Osteoblast (primary cell): ENCODE measurements at regions not wholly inside any gene's neighbourhood (a gene's known extent, or its start where the extent isn't known, plus 50 kb on each side); places are given as distances from the start of the nearest gene placed in this dataset.

ENCODE experiments used
- DNase-seq: peaks from one replicate; pipeline ENCODE4 v3.0.0; 2011; ENCODE audit warnings: low spot score, mixed read lengths; ENCODE audit not compliant: insufficient read length; ENCODE audit errors: missing footprints
- H2AFZ ChIP-seq: 2 replicates; pipeline ENCODE4 v1.6.0; 2011; ENCODE audit warnings: mild to moderate bottlenecking, low read length
- H3K27ac ChIP-seq: 2 replicates; pipeline ENCODE4 v1.5.1; 2011; ENCODE audit warnings: mild to moderate bottlenecking, low read depth, low read length, moderate library complexity
- H3K27me3 ChIP-seq: 2 replicates; pipeline ENCODE4 v1.6.0; 2012; ENCODE audit warnings: mild to moderate bottlenecking, control low read depth, inconsistent platforms, low read length, moderate library complexity; ENCODE audit not compliant: insufficient read depth
- H3K36me3 ChIP-seq: 2 replicates; pipeline ENCODE4 v1.5.1; 2011; ENCODE audit warnings: mild to moderate bottlenecking, low read length, control low read depth, moderate library complexity; ENCODE audit not compliant: insufficient read depth
- H3K4me1 ChIP-seq: 2 replicates; pipeline ENCODE4 v1.5.1; 2011; ENCODE audit warnings: mild to moderate bottlenecking, low read length, control low read depth, moderate library complexity; ENCODE audit not compliant: insufficient read depth
- H3K4me2 ChIP-seq: 2 replicates; pipeline ENCODE4 v1.6.0; 2011; ENCODE audit warnings: mild to moderate bottlenecking, low read length; ENCODE audit not compliant: insufficient read depth
- H3K4me3 ChIP-seq: fragments of 200-600 bp; sonication (generic); 3 replicates; pipeline ENCODE4 v1.5.1; 2012; ENCODE audit warnings: mild to moderate bottlenecking, low read length, inconsistent platforms; ENCODE audit not compliant: insufficient read depth
- H3K79me2 ChIP-seq: 2 replicates; pipeline ENCODE4 v1.6.0; 2012; ENCODE audit warnings: mild to moderate bottlenecking, low read length, control low read depth, inconsistent platforms; ENCODE audit not compliant: insufficient read depth
- H3K9me3 ChIP-seq: 2 replicates; pipeline ENCODE4 v1.5.1; 2011; ENCODE audit warnings: low read depth, low read length, control low read depth
- H4K20me1 ChIP-seq: 2 replicates; pipeline ENCODE4 v1.6.0; 2012; ENCODE audit warnings: mild to moderate bottlenecking, low read length, control low read depth; ENCODE audit not compliant: insufficient read depth
- CTCF ChIP-seq: IDR thresholded peaks from 2 replicates; pipeline ENCODE4 v1.5.1; 2011; ENCODE audit warnings: mild to moderate bottlenecking, low read depth, low read length, moderate library complexity; ENCODE audit errors: extremely low read depth

DNA sequence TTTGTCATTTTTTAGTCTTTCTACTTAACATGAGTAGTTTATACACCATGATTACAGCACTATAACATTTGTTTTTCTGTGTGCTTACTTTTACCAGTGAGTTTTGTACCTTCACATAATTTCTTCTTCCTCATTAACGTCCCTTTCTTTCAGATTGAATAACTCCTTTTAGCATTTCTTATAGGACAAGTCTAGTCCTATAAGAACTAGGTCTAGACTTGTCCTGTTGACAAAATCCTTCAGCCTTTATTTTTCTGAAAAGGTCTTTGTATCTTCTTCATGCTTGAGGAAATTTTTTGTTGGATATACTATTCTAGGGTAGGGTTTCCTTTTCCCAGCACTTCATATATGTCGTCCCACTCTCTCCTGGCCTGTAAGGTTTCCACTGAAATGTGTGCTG, 253.3 kb upstream of the ARHGAP24 start:
- Histone ChIP-seq H3K4me2 (no peak overlapping the region), H3K36me3 (no peaks in the 10 kb centered on the region), H3K9me3 (no peaks in the 10 kb centered on the region), H4K20me1 (no peaks in the 10 kb centered on the region), H3K27ac (no peak overlapping the region), H3K79me2 (no peaks in the 10 kb centered on the region), H2AFZ (no peak overlapping the region), H3K4me1 (no peaks in the 10 kb centered on the region), H3K4me3 (no peak overlapping the region), H3K27me3 (no peaks in the 10 kb centered on the region)
- DNase-seq: no peak
- TF ChIP-seq CTCF: no peak

DNA sequence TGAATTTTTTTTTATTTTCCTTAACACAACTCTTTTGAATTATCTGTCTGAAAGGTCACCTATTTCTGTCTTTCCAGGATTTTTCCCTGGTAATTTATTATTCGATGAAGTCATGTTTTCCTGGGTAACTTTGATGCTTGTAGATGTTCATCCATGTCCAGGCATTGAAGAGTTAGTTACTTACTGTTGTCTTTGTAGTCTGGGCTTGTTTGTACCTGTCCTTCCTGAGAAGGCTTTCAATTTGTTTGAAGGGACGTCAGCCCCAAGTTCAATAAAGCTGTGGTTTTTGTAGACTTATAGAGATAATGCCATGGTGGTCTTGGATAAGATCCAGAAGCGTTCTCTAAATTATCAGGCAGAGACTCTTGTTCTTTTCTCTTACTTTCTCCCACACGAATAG, 252.4 kb upstream of the ARHGAP24 start:
- H3K36me3 ChIP-seq: no peaks in the 10 kb centered on the region
- H4K20me1 ChIP-seq: no peaks in the 10 kb centered on the region
- H3K79me2 ChIP-seq: no peaks in the 10 kb centered on the region
- no peaks in the 10 kb centered on the region for H3K9me3 ChIP-seq
- no peaks in the 10 kb centered on the region for H3K4me1 ChIP-seq
- no peak overlapping the region for H2AFZ ChIP-seq
- H3K27ac ChIP-seq: no peak overlapping the region
- no peak overlapping the region for H3K4me3 ChIP-seq
- H3K4me2 ChIP-seq: no peak overlapping the region
- no peaks in the 10 kb centered on the region for H3K27me3 ChIP-seq
- TF ChIP-seq CTCF: no peak
- no peak for DNase-seq

- Histone ChIP-seq H3K27ac (no peak overlapping the region), H3K4me2 (no peak overlapping the region), H3K79me2 (no peaks in the 10 kb centered on the region), H4K20me1 (no peaks in the 10 kb centered on the region), H3K27me3 (no peaks in the 10 kb centered on the region), H2AFZ (no peak overlapping the region), H3K4me3 (no peak overlapping the region), H3K36me3 (no peaks in the 10 kb centered on the region), H3K4me1 (no peaks in the 10 kb centered on the region), H3K9me3 (no peaks in the 10 kb centered on the region)
- no peak for TF ChIP-seq CTCF
- DNase-seq: no peak
These were observed 246.7 kb upstream of the ARHGAP24 start for GRCh38 chr4:85228264-85228663.

DNA sequence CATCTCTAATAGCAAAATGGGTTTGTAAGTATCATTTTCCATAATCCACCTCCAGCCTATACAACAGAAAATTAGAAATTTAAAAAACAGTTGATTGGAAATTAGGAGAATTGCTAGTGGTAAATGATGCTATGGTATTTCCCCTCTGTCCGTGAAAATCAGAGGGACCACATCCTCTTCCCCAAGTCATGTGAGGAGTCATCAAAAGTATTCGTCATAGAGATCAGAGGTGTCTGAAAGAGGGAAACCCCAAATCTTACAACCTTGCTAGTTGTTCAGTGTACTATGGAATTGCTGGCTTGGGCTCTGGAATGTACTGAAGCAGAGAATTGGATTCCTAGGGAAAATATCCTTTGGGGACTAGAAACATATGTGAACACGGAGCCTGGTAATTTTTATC, 241.4 kb upstream of the ARHGAP24 start:
- no peaks in the 10 kb centered on the region for H4K20me1 ChIP-seq
- no peak for DNase-seq
- no peaks in the 10 kb centered on the region for H3K9me3 ChIP-seq
- no peaks in the 10 kb centered on the region for H3K4me1 ChIP-seq
- no peak overlapping the region for H3K4me2 ChIP-seq
- H2AFZ ChIP-seq: no peak overlapping the region
- no peaks in the 10 kb centered on the region for H3K27me3 ChIP-seq
- no peak overlapping the region for H3K4me3 ChIP-seq
- TF ChIP-seq CTCF: no peak
- no peaks in the 10 kb centered on the region for H3K36me3 ChIP-seq
- H3K79me2 ChIP-seq: no peaks in the 10 kb centered on the region
- no peak overlapping the region for H3K27ac ChIP-seq
